KMS-11 (cell line): ENCODE measurements at regions not wholly inside any gene's neighbourhood (a gene's known extent, or its start where the extent isn't known, plus 50 kb on each side); places are given as distances from the start of the nearest gene placed in this dataset.

Source experiments
- H2AFZ ChIP-seq: fragments of 200-600 bp; sonication (generic); 2 replicates; pipeline ENCODE4 v1.6.1; 2016; ENCODE audit warnings: antibody characterized with exemption, mixed run types, low read depth
- H3K27ac ChIP-seq: fragments of 200-600 bp; sonication (generic); 2 replicates; pipeline ENCODE4 v1.6.1; 2016; ENCODE audit warnings: mild to moderate bottlenecking, mixed run types
- H3K27me3 ChIP-seq: fragments of 200-600 bp; sonication (generic); 2 replicates; pipeline ENCODE4 v1.6.1; 2017; ENCODE audit warnings: mild to moderate bottlenecking, low read depth, mixed run types, moderate library complexity; ENCODE audit not compliant: insufficient read depth
- H3K36me3 ChIP-seq: fragments of 200-600 bp; sonication (generic); 2 replicates; pipeline ENCODE4 v1.6.1; 2017; ENCODE audit warnings: mild to moderate bottlenecking, mixed run types; ENCODE audit not compliant: insufficient read depth
- H3K4me1 ChIP-seq: fragments of 200-600 bp; sonication (generic); 2 replicates; pipeline ENCODE4 v1.6.1; 2016; ENCODE audit warnings: mild to moderate bottlenecking, low read depth, mixed run types; ENCODE audit not compliant: poor library complexity, severe bottlenecking
- H3K4me2 ChIP-seq: fragments of 200-600 bp; sonication (generic); 2 replicates; pipeline ENCODE4 v1.7.0; 2016; ENCODE audit warnings: mild to moderate bottlenecking, mixed run types
- H3K4me3 ChIP-seq: fragments of 200-600 bp; sonication (generic); IDR thresholded peaks from 2 replicates; pipeline ENCODE4 v1.6.1; 2017; ENCODE audit warnings: low read depth, low read length, mixed read lengths; ENCODE audit not compliant: insufficient read depth
- H3K79me2 ChIP-seq: fragments of 200-600 bp; sonication (generic); 2 replicates; pipeline ENCODE4 v1.6.1; 2016; ENCODE audit warnings: low read depth, mixed run types; ENCODE audit not compliant: insufficient read depth
- H3K9ac ChIP-seq: fragments of 200-600 bp; sonication (generic); 2 replicates; pipeline ENCODE4 v1.6.1; 2016; ENCODE audit warnings: mild to moderate bottlenecking, mixed run types
- H4K20me1 ChIP-seq: fragments of 200-600 bp; sonication (generic); 2 replicates; pipeline ENCODE4 v1.6.1; 2016; ENCODE audit warnings: mild to moderate bottlenecking, mixed run types; ENCODE audit not compliant: insufficient read depth
- CTCF ChIP-seq: fragments of 200-600 bp; sonication (generic); conservative IDR thresholded peaks from 2 replicates; pipeline ENCODE4 v1.6.1; 2017; ENCODE audit warnings: low read depth, mild to moderate bottlenecking, antibody characterized with exemption, low read length, moderate library complexity, mixed read lengths

- Histone ChIP-seq H3K79me2 (no peaks in the 10 kb centered on the region), H3K27ac (no peak overlapping the region), H4K20me1 (no peaks in the 10 kb centered on the region), H3K36me3 (no peaks in the 10 kb centered on the region), H3K9ac (no peak overlapping the region), H2AFZ (no peak overlapping the region), H3K4me3 (no peak overlapping the region), H3K4me1 (no peaks in the 10 kb centered on the region), H3K4me2 (no peak overlapping the region), H3K27me3 (no peaks in the 10 kb centered on the region)
- no peak for TF ChIP-seq CTCF
Observed at GRCh38 chr3:144051211-144051610, 79.6 kb downstream of the DIPK2A start.

- H2AFZ ChIP-seq, result no peak overlapping the region
- H3K4me3 ChIP-seq, result no peak overlapping the region
- no peaks in the 10 kb centered on the region for H3K27me3 ChIP-seq
- H3K79me2 ChIP-seq, result no peaks in the 10 kb centered on the region
- no peaks in the 10 kb centered on the region for H3K4me1 ChIP-seq
- no peak overlapping the region for H3K4me2 ChIP-seq
- no peak overlapping the region for H3K27ac ChIP-seq
- H3K9ac ChIP-seq, result no peak overlapping the region
- H4K20me1 ChIP-seq, result no peaks in the 10 kb centered on the region
- TF ChIP-seq CTCF, result no peak
- no peaks in the 10 kb centered on the region for H3K36me3 ChIP-seq
Observed at GRCh38 chr3:144052275-144052674, 80.7 kb downstream of the DIPK2A start.

- TF ChIP-seq CTCF, result no peak
- Histone ChIP-seq H3K9ac (no peak overlapping the region), H3K4me3 (no peak overlapping the region), H4K20me1 (no peaks in the 10 kb centered on the region), H3K79me2 (no peaks in the 10 kb centered on the region), H3K4me1 (no peaks in the 10 kb centered on the region), H2AFZ (no peak overlapping the region), H3K36me3 (no peaks in the 10 kb centered on the region), H3K27ac (no peak overlapping the region), H3K27me3 (no peaks in the 10 kb centered on the region), H3K4me2 (no peak overlapping the region)
Observed at GRCh38 chr3:144053121-144053520, 81.5 kb downstream of the DIPK2A start.

- no peaks in the 10 kb centered on the region for H3K36me3 ChIP-seq
- TF ChIP-seq CTCF, result no peak
- H3K27ac ChIP-seq, result no peak overlapping the region
- no peak overlapping the region for H3K9ac ChIP-seq
- H4K20me1 ChIP-seq, result no peaks in the 10 kb centered on the region
- H3K27me3 ChIP-seq, result no peaks in the 10 kb centered on the region
- no peaks in the 10 kb centered on the region for H3K79me2 ChIP-seq
- H3K4me2 ChIP-seq, result no peak overlapping the region
- no peaks in the 10 kb centered on the region for H3K4me1 ChIP-seq
- H2AFZ ChIP-seq, result no peak overlapping the region
- no peak overlapping the region for H3K4me3 ChIP-seq
Observed at GRCh38 chr3:144054766-144055165, 83.1 kb downstream of the DIPK2A start.

- no peak overlapping the region for H2AFZ ChIP-seq
- H4K20me1 ChIP-seq, result no peaks in the 10 kb centered on the region
- no peak overlapping the region for H3K4me2 ChIP-seq
- no peaks in the 10 kb centered on the region for H3K27me3 ChIP-seq
- no peak overlapping the region for H3K4me3 ChIP-seq
- no peaks in the 10 kb centered on the region for H3K4me1 ChIP-seq
- no peaks in the 10 kb centered on the region for H3K36me3 ChIP-seq
- H3K27ac ChIP-seq, result no peak overlapping the region
- H3K79me2 ChIP-seq, result no peaks in the 10 kb centered on the region
- H3K9ac ChIP-seq, result no peak overlapping the region
- no peak for TF ChIP-seq CTCF
Observed at GRCh38 chr3:144055604-144056003, 84.0 kb downstream of the DIPK2A start.
